ENCODE measurements at regions not wholly inside any gene's neighbourhood (a gene's known extent, or its start where the extent isn't known, plus 50 kb on each side); places are given as distances from the start of the nearest gene placed in this dataset.

GRCh38 chr22:22097727-22098228, 115.2 kb upstream of the TOP3B start:
- no peak for TF ChIP-seq CTCF (IDR thresholded peaks at IDR 0.05)

GRCh38 chr22:22094921-22095320, 112.3 kb upstream of the TOP3B start:
- no peaks in the 10 kb centered on the region for H3K9me3 ChIP-seq
- ATAC-seq: no peak
- intact Hi-C loops (cut with DNase I): no loop called here
- no peaks in the 10 kb centered on the region for H3K36me3 ChIP-seq (ENCODE audit: insufficient read depth in 1 of 2, low read depth in 1 of 2)
- 81 to 83% (median 82%) methylated on average over 5 of the region's 5 CpGs for WGBS, 3 donors
- no peak overlapping the region for H3K4me3 ChIP-seq
- H3K4me1 ChIP-seq: no peaks in the 10 kb centered on the region
- no peak overlapping the region for H3K27ac ChIP-seq
- no peak for DNase-seq
- H3K27me3 ChIP-seq (ENCODE audit: insufficient read depth in 3 of 3, low read length in 2 of 3): peaks cover 0 to 48% (median 5%) of the 10 kb centered on the region in 3 donors
- TF ChIP-seq CTCF (IDR thresholded peaks at IDR 0.05): no peak

More at GRCh38 chr22:22097727-22098228, 115.2 kb upstream of the TOP3B start:
- no peaks in the 10 kb centered on the region for H3K9me3 ChIP-seq
- DNase-seq: no peak
- no peaks in the 10 kb centered on the region for H3K4me1 ChIP-seq
- H3K36me3 ChIP-seq (ENCODE audit: insufficient read depth in 1 of 2, low read depth in 1 of 2): no peaks in the 10 kb centered on the region
- no peak overlapping the region for H3K27ac ChIP-seq
- H3K4me3 ChIP-seq: no peak overlapping the region
- ATAC-seq: no peak
- peaks cover 0 to 27% (median 5%) of the 10 kb centered on the region in 3 donors for H3K27me3 ChIP-seq (ENCODE audit: insufficient read depth in 3 of 3, low read length in 2 of 3)
- intact Hi-C loops (cut with DNase I): no loop called here

- Histone ChIP-seq H3K36me3 (ENCODE audit: insufficient read depth in 1 of 2, low read depth in 1 of 2) (no peaks in the 10 kb centered on the region), H3K4me1 (no peaks in the 10 kb centered on the region), H3K4me3 (no peak overlapping the region), H3K27me3 (ENCODE audit: insufficient read depth in 3 of 3, low read length in 2 of 3) (peaks cover 0 to 48% (median 5%) of the 10 kb centered on the region in 3 donors), H3K9me3 (no peaks in the 10 kb centered on the region), H3K27ac (no peak overlapping the region)
- 72 to 75% (median 73%) methylated on average over 6 of the region's 6 CpGs for WGBS, 3 donors
- intact Hi-C loops (cut with DNase I): no loop called here
- DNase-seq (no peak), ATAC-seq (no peak)
- no peak for TF ChIP-seq CTCF (IDR thresholded peaks at IDR 0.05)
Measured at GRCh38 chr22:22094514-22094913, 111.9 kb upstream of the TOP3B start.

GRCh38 chr22:22093743-22094142, 111.2 kb upstream of the TOP3B start:
- no peak for TF ChIP-seq CTCF (IDR thresholded peaks at IDR 0.05)
- no peaks in the 10 kb centered on the region for H3K36me3 ChIP-seq (ENCODE audit: insufficient read depth in 1 of 2, low read depth in 1 of 2)
- intact Hi-C loops (cut with DNase I): no loop called here
- no peaks in the 10 kb centered on the region for H3K9me3 ChIP-seq
- H3K4me1 ChIP-seq: no peaks in the 10 kb centered on the region
- ATAC-seq: no peak
- WGBS, 3 donors: 64 to 81% (median 69%) methylated on average over 1 of the region's 1 CpG
- H3K4me3 ChIP-seq: no peak overlapping the region
- H3K27me3 ChIP-seq (ENCODE audit: insufficient read depth in 3 of 3, low read length in 2 of 3): peaks cover 0 to 48% (median 2%) of the 10 kb centered on the region in 3 donors
- no peak overlapping the region for H3K27ac ChIP-seq
- no peak for DNase-seq

GRCh38 chr22:22092974-22093373, 110.4 kb upstream of the TOP3B start:
- intact Hi-C loops (cut with DNase I): no loop called here
- Histone ChIP-seq H3K4me1 (no peaks in the 10 kb centered on the region), H3K27me3 (ENCODE audit: insufficient read depth in 3 of 3, low read length in 2 of 3) (peaks cover 0 to 46% (median 2%) of the 10 kb centered on the region in 3 donors), H3K36me3 (ENCODE audit: insufficient read depth in 1 of 2, low read depth in 1 of 2) (no peaks in the 10 kb centered on the region), H3K27ac (no peak overlapping the region), H3K9me3 (no peaks in the 10 kb centered on the region), H3K4me3 (no peak overlapping the region)
- DNase-seq (no peak), ATAC-seq (no peak)
- no peak for TF ChIP-seq CTCF (IDR thresholded peaks at IDR 0.05)
- 81 to 92% (median 90%) methylated on average over 1 of the region's 1 CpG for WGBS, 3 donors

Measured in psoas muscle (tissue), 7 donors.